HT1080 (cell line): ENCODE measurements at regions not wholly inside any gene's neighbourhood (a gene's known extent, or its start where the extent isn't known, plus 50 kb on each side); places are given as distances from the start of the nearest gene placed in this dataset.

Experiments
- DNase-seq: peaks from one replicate; pipeline ENCODE4 v3.0.0-alpha.2; 2015; ENCODE audit warnings: low read depth

DNA sequence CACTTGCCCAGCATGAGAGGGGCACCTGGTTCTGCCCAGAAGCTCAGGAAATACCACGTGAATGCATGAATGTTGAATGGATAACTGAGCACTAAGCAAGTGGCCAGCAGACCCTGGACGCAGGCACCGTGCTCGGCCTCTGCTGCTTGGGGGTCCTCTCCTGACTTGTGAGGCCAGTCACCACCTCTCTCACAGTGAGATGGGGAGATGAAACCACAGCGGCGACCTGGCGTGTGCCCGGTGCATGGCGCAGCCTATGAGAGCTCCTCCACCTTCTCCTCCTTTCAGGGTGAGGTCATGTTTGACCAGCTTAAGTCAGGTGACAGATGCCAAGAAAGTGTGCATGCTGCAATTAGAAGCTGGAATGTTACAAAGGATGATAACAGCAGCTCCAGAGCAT is 75.5 kb downstream of the HMX1 start:
- DNase-seq: no peak

GRCh38 chr4:8795140-8795539 is 76.5 kb downstream of the HMX1 start:
- DNase-seq: no peak

- no peak for DNase-seq
These were observed 77.1 kb downstream of the HMX1 start for GRCh38 chr4:8794491-8794890.

- no peak for DNase-seq
These were observed 78.0 kb downstream of the HMX1 start for GRCh38 chr4:8793571-8794160.

DNA sequence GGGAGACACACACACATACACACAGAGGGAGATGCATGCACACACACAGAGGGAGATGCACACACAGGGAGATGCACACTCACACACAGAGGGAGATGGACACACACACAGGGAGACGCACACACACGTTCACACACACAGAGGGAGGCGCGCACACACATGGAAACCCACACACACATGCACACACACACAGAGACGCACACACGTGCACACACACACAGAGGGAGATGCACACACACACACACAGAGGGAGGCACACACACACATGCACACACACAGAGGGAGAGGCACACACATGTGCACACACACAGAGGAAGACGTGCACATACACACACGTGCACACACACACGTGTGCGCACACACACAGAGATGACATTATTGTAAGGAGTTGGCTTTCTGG is 79.1 kb downstream of the HMX1 start:
- no peak for DNase-seq

DNA sequence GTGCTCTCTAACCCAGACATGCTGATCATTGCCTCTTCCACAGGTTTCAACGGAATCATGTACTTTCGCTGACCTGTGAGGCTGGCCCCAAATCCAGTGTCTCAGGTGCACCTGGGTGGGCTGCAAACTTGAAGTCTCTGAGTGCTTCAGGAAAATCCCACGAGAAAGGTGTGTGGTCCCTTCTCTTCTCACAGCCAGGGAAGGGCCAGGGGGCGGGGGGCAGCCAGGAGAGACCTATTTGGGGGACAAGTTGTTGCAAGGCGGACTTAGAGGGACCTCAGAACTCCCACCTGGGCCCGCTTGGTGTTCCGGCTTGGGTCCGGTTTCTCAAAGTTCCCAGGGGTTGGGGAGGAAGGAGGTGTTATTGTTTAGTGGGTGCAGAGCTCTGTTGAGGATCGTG is 80.0 kb downstream of the HMX1 start:
- no peak for DNase-seq

DNA sequence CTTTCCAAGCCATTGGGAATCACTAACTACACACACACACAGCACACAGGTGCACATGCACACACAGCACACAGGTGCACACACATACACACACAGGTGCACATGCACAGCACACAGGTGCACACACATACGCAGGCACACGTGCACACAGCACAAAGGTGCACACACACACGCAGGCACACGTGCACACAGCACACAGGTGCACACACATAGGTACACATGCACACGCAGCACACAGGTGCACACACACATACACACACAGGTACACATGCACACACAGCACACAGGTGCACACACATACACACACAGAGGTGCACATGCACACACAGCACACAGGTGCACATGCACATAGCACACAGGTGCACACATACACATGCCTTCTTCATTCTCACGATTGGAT is 80.9 kb downstream of the HMX1 start:
- no peak for DNase-seq

GRCh38 chr4:8788174-8788573 is 83.5 kb downstream of the HMX1 start:
- no peak for DNase-seq

- no peak for DNase-seq
These were observed 85.5 kb downstream of the HMX1 start for GRCh38 chr4:8786166-8786565.

DNA sequence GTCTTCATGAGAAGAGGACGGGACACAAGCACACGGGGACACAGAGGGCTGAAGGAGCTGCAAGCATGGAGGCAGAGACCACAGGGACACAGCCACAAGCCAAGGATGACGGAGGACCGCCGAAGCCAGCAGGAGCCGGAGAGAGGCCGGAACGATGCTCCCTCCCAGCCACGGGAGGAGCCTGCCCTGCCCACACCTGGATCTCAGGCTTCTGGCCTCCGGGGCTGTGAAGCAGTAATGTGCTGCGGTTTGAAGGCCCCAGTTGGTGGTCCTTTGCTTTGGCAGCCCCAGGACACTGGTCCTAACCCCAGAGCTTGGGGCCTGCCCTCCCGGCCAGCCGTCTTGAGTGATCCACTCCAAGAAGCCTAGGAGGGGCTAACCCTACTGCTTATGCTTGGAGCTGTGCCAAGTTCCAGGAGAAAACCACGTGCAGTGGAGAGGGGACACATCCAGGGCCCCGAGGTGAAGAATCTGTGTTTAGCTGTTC is 85.9 kb downstream of the HMX1 start:
- DNase-seq: no peak

GRCh38 chr4:8783736-8784135 is 87.9 kb downstream of the HMX1 start:
- no peak for DNase-seq

DNA sequence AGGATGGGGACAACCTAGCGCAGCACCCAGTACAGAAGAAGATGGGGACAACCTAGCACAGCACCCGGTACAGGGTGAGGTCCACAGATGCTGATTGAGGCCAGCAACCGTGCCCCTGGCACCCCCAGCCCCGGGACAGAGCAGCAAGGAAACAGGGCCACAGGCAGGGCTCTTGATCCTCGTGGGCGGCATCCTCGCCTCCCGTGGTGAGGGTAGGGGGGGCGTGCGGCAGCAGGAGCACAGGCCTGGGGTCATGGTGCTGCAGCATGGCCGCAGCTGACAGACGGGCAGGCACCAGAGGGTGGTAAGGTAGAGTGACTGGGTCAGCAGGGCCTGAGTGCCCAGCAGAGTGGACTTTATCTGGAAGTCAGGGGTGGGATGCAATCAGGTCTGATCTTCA is 89.5 kb downstream of the HMX1 start:
- no peak for DNase-seq

DNA sequence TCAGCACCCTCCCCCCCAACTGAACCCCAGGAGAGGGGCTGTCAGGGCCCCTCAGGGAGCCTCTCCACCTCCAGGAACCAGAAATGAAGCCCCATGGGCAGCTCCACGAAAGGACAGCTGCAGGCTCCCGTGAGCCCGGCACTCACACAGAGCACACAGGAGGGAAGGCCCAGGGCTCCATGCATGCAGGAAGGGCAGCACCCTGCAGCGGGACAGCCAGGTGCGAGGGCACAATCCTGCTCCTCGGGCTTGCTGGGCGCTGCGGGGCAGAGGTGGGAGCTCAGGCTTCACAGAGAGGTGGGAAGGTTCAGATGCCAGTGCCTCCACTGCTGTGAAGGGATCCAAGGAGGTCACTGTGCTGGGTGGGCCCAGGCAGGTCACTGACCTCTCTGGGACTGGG is 90.0 kb downstream of the HMX1 start:
- DNase-seq: no peak

DNA sequence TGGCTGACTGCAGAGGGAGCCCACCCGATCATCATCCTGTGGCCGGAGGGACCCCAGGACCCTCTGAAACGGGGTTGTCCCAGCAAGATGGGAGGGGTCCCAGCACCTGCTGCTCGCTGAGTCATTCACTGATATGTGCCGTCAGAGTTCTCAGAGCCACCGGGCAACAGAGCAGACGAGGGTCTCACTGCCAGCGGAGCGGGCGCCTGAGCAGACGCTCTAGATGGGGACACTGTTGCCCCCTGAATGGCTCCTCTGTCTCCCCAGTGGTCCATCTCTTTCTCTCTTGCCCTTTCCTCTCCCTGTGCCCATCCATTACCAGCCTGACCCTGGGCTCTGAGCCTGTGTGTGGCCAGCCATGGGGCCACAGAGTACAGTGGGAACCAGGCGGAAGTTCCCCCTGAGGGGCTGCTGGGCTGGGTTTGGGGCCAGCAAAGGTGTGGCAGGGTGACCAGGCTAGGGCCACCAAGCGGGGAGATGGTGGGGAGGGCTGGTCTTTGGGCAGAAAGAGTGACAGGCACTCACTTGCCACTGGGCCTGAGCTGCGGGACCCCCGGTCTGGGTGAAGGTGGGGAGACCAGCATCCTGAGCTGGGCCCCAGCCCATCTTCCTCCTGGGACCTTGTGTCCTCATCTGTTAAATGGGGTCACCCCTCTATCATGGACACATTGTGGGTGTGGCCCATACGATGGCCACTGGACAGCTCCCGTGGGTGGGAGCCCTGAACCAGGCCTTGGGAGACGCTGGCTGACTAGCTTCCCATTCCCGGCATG is 90.9 kb downstream of the HMX1 start:
- no peak for DNase-seq

DNA sequence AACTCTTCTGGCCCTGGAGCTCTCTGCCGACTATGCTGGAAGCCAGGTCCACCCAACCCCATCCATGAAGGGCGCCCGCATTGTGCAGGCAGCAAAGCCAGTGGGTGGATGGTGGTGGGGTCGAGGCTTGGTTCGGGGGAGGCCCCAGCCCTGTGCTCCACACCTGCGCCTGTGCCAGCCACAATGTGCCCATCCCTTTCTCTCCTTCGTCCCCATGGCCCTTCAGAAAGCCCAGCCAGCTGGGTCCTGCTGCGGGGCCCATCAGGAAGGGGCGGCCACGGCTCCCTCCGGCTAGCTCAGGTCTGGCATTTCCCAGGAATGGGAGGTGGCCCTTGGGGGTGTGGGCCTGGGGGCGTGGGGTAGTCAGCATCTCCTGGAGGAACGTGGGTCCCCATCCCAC is 91.6 kb downstream of the HMX1 start:
- DNase-seq: no peak

GRCh38 chr4:8779490-8779932 is 92.1 kb downstream of the HMX1 start:
- DNase-seq: no peak

- DNase-seq: no peak
These were observed 92.9 kb downstream of the HMX1 start for GRCh38 chr4:8778760-8779159.

DNA sequence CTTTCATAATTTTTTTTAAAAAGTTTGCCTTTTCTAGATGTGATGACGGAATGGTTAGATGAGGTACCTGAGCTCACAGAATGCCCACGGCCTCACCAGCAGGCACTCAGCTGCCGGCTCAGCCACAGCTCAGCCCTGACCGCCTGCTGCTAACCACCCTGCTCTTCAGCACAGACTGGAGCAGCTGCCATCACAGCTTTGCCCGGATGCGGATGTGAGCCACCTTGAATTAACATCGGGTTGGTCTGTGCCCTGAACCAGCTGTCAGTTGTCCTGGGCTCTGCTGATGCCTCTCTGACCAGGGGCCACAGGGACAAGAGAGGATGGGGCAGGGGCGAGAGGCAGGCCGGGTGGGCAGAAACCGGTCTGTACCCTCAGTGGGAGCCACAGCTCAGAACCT is 93.3 kb downstream of the HMX1 start:
- DNase-seq: no peak

DNA sequence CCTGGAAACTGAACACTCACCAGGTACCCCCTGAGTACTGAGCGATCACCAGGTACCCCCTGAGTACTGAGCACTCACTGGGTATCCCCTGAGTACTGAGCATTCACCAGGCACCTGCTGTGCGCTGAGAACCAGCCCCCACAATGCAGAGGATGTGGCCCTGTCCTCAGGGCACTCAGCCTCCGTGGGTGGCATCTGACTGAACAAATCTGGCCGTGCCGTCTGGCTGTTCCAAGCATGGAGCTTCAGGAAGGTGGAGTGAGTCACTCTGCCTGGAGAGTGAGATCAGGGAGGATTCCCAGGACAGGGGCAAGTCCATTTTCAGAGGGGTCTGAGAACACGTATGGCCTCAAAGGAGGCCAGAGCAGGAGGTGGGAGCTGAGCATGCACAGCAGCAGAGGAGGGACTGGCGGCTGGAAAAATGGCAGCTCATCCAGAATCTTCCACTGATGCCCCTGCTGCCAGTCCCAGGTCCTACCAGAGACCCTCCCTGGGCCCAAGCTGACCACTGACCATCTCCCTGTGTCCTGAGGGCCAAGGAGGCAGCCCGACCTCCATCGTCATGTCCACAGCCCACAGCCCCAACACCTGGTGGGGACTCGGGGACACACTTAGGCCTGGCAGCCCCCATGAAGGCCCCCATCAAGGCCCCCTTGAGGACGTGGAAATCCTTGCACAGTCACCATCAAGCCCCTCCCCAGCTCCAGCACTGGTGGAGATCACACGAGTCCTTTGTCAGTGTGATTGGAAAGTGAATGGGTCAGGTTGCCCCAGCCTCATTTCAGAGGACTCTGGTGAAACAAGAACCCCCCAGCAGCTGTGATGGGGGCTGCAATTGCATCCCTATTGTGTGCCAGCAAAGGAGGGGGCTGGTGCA is 94.1 kb downstream of the HMX1 start:
- DNase-seq: no peak

DNA sequence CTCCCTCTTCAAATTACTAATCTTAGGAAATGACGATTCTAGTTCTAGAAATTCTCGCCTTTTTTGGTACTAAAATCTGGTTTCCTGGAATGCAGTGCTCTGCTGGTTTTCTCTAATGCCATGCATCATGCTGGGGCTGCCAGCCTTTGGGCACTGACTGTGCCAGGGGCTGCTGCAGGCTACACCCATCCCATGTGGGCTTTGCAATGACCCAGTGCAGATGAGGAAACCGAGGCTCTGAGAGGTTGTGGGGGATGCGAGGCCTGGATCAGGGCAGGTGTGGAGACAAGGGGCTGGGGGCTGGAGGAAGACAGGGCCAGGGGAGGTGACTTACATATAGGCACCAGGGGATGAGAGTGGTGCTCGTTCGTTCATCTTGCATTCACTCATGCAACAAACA is 95.3 kb downstream of the HMX1 start:
- no peak for DNase-seq

DNA sequence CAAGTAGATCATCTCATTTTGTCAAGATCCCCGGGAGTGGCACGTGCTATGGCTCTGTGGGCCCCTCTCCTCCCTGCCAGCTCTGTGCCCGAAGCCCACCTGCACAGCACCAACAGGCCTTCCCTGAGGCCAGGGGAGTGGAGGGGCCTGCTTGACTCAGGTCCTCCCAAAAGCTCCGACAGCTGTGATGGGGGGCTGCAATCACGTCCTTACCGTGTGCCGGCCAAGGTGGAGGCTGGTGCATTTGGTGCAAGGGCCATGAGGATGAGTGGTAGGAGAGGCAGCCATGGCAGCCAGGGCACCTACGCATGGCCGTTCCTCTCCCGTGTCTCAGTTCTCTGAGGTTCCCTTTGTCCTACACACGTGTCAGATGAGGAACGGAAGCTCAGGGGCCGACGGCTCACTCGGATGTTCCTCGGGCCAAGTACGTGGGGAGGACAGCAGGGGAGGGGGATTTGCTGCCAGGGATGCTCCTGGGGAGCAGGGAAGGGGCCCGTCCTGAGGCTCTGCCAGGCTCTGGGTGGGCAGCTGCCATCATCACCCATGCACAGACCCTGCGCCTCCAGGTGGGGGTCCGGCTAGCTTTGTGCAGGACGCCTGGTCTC is 95.8 kb downstream of the HMX1 start:
- no peak for DNase-seq

- DNase-seq: no peak
These were observed 96.5 kb downstream of the HMX1 start for GRCh38 chr4:8775121-8775520.
